ENCODE measurements at regions not wholly inside any gene's neighbourhood (a gene's known extent, or its start where the extent isn't known, plus 50 kb on each side); places are given as distances from the start of the nearest gene placed in this dataset.

DNA sequence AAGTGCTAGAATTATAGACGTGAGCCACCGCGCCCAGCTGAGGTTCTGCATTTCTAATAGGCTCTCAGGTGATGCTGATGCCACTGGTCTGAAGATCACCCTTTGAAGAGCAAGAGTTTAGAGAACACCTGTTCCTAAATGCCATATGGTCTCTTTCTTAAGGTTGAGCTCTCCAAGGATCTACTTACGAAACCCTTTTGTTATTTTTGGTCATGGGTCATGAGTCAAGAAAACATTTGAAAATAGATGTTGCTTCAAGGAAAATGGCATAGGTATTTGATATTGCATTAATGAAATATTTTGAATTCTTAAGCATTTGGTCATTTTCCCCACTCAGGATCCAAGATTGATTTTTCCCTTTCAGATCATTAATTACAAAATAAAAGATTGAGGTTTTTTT lies 74.7 kb upstream of the SOX2 start:
- Histone ChIP-seq H3K9ac (ENCODE audit: low read depth in 1 of 2, low read length in 2 of 2) (no peak overlapping the region), H3K36me3 (ENCODE audit: control insufficient read depth in 4 of 4, insufficient read depth in 3 of 4, low read depth in 1 of 4, low read length in 3 of 4) (no peaks in the 10 kb centered on the region), H3K4me1 (ENCODE audit: control insufficient read depth in 4 of 4, insufficient read depth in 4 of 4, low read length in 3 of 4) (no peaks in the 10 kb centered on the region), H3K27me3 (ENCODE audit: control insufficient read depth in 4 of 4, insufficient read depth in 4 of 4, low read length in 3 of 4) (no peaks in the 10 kb centered on the region), H3K4me3 (ENCODE audit: low read depth in 1 of 3, low read length in 3 of 3) (no peak overlapping the region), H3K27ac (ENCODE audit: low read depth in 1 of 2, low read length in 2 of 2) (no peak overlapping the region), H3K9me3 (ENCODE audit: control insufficient read depth in 4 of 4, low read length in 3 of 4) (no peaks in the 10 kb centered on the region)
- DNase-seq (ENCODE audit: low spot score): no peak
- no peak for TF ChIP-seq HNF4G (IDR thresholded peaks at IDR 0.05)
- no peak for TF ChIP-seq GABPA (IDR thresholded peaks at IDR 0.05 in 1 of 2, conservative IDR thresholded peaks at IDR 0.05 in 1 of 2)
- TF ChIP-seq RXRA (IDR thresholded peaks at IDR 0.05): no peak
- TF ChIP-seq TAF1 (conservative IDR thresholded peaks at IDR 0.05): no peak
- no peak for TF ChIP-seq FOXA1 (IDR thresholded peaks at IDR 0.05)
- TF ChIP-seq RAD21 (IDR thresholded peaks at IDR 0.05): no peak
- no peak for TF ChIP-seq MAX (IDR thresholded peaks at IDR 0.05)
- TF ChIP-seq EGR1 (IDR thresholded peaks at IDR 0.05; ENCODE audit: low read depth in 2 of 2): no peak
- TF ChIP-seq NR2F2 (IDR thresholded peaks at IDR 0.05): no peak
- no peak for TF ChIP-seq ZBTB33 (IDR thresholded peaks at IDR 0.05)
- no peak for TF ChIP-seq SP1 (IDR thresholded peaks at IDR 0.05)
- TF ChIP-seq REST (IDR thresholded peaks at IDR 0.05): no peak
- 93% methylated on average over 4 of the region's 4 CpGs for WGBS

DNA sequence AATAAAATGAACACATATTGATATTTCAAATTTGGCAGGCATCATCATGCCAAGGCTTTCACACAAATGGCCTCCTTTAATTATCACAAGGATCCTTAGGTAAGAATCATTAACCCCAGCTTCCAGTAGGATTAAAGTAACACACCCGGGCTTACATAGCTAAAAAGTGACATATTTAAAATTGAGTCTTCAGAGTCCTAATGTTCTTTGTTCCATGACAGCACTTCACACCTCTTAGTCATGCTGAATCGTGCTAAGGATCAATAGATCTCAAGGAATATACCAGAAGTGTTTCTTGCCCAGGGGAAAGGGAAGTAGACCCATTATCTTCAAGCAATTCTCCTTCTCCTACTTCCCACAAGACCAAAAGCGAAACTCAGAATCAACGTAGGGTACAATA lies 76.6 kb upstream of the SOX2 start:
- H3K9me3 ChIP-seq (ENCODE audit: control insufficient read depth in 4 of 4, low read length in 3 of 4): no peaks in the 10 kb centered on the region
- no peaks in the 10 kb centered on the region for H3K27me3 ChIP-seq (ENCODE audit: control insufficient read depth in 4 of 4, insufficient read depth in 4 of 4, low read length in 3 of 4)
- H3K4me1 ChIP-seq (ENCODE audit: control insufficient read depth in 4 of 4, insufficient read depth in 4 of 4, low read length in 3 of 4): no peaks in the 10 kb centered on the region
- H3K27ac ChIP-seq (ENCODE audit: low read depth in 1 of 2, low read length in 2 of 2): no peak overlapping the region
- H3K4me3 ChIP-seq (ENCODE audit: low read depth in 1 of 3, low read length in 3 of 3): no peak overlapping the region
- H3K9ac ChIP-seq (ENCODE audit: low read depth in 1 of 2, low read length in 2 of 2): no peak overlapping the region
- TF ChIP-seq RAD21 (IDR thresholded peaks at IDR 0.05) (no peak), ZBTB33 (IDR thresholded peaks at IDR 0.05) (no peak), SP1 (IDR thresholded peaks at IDR 0.05) (no peak), JUND (IDR thresholded peaks at IDR 0.05) (no peak), HNF4G (IDR thresholded peaks at IDR 0.05) (no peak), TAF1 (conservative IDR thresholded peaks at IDR 0.05) (no peak), FOXA2 (IDR thresholded peaks at IDR 0.05) (no peak), REST (IDR thresholded peaks at IDR 0.05) (no peak), MAX (IDR thresholded peaks at IDR 0.05) (no peak), NR2F2 (IDR thresholded peaks at IDR 0.05) (no peak), YY1 (IDR thresholded peaks at IDR 0.05) (no peak), CTCF (IDR thresholded peaks at IDR 0.05; ENCODE audit: low read depth, low read length, missing input control) (no peak), HNF4A (conservative IDR thresholded peaks at IDR 0.05) (no peak), RXRA (IDR thresholded peaks at IDR 0.05) (no peak), FOXA1 (IDR thresholded peaks at IDR 0.05) (no peak), EGR1 (IDR thresholded peaks at IDR 0.05; ENCODE audit: low read depth in 2 of 2) (no peak), GABPA (IDR thresholded peaks at IDR 0.05 in 1 of 2, conservative IDR thresholded peaks at IDR 0.05 in 1 of 2) (no peak)
- TF ChIP-seq, protein P1, sequence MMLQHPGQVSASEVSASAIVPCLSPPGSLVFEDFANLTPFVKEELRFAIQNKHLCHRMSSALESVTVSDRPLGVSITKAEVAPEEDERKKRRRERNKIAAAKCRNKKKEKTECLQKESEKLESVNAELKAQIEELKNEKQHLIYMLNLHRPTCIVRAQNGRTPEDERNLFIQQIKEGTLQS (IDR thresholded peaks at IDR 0.05): no peak
- WGBS: 66% methylated on average over 4 of the region's 4 CpGs
- no peaks in the 10 kb centered on the region for H3K36me3 ChIP-seq (ENCODE audit: control insufficient read depth in 4 of 4, insufficient read depth in 3 of 4, low read depth in 1 of 4, low read length in 3 of 4)
- no peak for DNase-seq (ENCODE audit: low spot score)
